Gastroesophageal sphincter (tissue), 4 donors: ENCODE measurements at regions not wholly inside any gene's neighbourhood (a gene's known extent, or its start where the extent isn't known, plus 50 kb on each side); places are given as distances from the start of the nearest gene placed in this dataset.

ENCODE experiments used
- ATAC-seq: fragments of 150-250 bp; one replicate; pipeline ENCODE4 v1.9.1; 2016; ENCODE audit warnings: mild to moderate bottlenecking, moderate library complexity
- H3K27ac ChIP-seq, 4 donors: fragments of 200-600 bp; sonication (generic) in 3 of 4; 1 replicate in 3 of 4; 2 replicates in 1 of 4; pipeline ENCODE4 v1.5.1; 2016 to 2019
- H3K27me3 ChIP-seq: fragments of 200-600 bp; sonication (generic); one replicate; pipeline ENCODE4 v1.5.1; 2019
- H3K36me3 ChIP-seq, 2 donors: fragments of 200-600 bp; sonication (generic); one replicate each; pipeline ENCODE4 v1.5.1; 2019; ENCODE audit warnings: control low read depth in 1 of 2
- H3K4me1 ChIP-seq, 3 donors: fragments of 200-600 bp; sonication (generic); 1 replicate in 2 of 3; 2 replicates in 1 of 3; pipeline ENCODE4 v1.5.1; 2016 to 2019; ENCODE audit warnings: control low read depth in 2 of 3
- H3K4me3 ChIP-seq, 2 donors: fragments of 200-600 bp; sonication (generic); one replicate each; pipeline ENCODE4 v1.5.1; 2019; ENCODE audit warnings: mild to moderate bottlenecking in 1 of 2, moderate library complexity in 1 of 2
- H3K9me3 ChIP-seq, 3 donors: fragments of 200-600 bp; sonication (generic); one replicate each; pipeline ENCODE4 v1.5.1; 2017 to 2019; ENCODE audit warnings: control low read depth in 2 of 3
- CTCF ChIP-seq, 4 experiments: fragments of 200-600 bp in 2 of 4; fragments of 450-650 bp in 2 of 4; sonication (generic) in 1 of 4; IDR thresholded peaks; one replicate each; pipeline ENCODE4 v1.5.1; 2017 to 2019; ENCODE audit warnings: antibody characterized with exemption in 4 of 4, mild to moderate bottlenecking in 2 of 4, moderate library complexity in 2 of 4
- EP300 ChIP-seq: sonication (generic); formaldehyde crosslinking; IDR thresholded peaks from one replicate; pipeline ENCODE4 v1.6.1; 2017; ENCODE audit warnings: antibody characterized with exemption, mild to moderate bottlenecking
- POLR2A ChIP-seq, 2 donors: fragments of 450-650 bp; IDR thresholded peaks; one replicate each; pipeline ENCODE4 v1.6.1; 2017; ENCODE audit warnings: antibody characterized with exemption in 2 of 2, mild to moderate bottlenecking in 2 of 2, moderate library complexity in 1 of 2
- POLR2AphosphoS5 ChIP-seq: sonication (generic); formaldehyde crosslinking; IDR thresholded peaks from one replicate; pipeline ENCODE4 v1.6.1; 2017; ENCODE audit warnings: antibody characterized with exemption
- WGBS, 2 donors: methylation state at CpG; one replicate each; pipeline ENCODE4 v1.1.5; 2018; ENCODE audit warnings: low coverage in 1 of 2; 5-methylcytosine and 5-hydroxymethylcytosine counted together

DNA sequence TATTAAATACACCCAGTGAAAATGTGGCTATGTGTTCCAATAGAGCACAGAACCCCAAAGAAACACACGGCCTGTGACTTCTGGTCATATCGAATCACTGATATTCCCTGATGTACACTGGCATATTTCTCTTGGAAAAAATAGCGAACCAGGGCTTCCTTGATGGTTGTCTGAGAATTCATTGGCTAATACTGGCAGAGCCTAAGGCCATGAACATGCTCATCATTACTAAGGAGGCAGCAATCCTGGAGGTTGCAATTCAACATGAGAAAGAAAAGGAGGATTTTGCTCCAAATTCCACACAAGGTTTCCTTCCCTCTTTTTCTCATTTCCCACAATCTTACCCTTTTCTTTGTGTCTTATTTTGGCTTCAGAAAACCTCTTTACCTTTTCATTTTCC is 212.9 kb upstream of the HMGA2 start:
- Histone ChIP-seq H3K36me3 (no peaks in the 10 kb centered on the region), H3K9me3 (peaks cover 0 to 11% (median 0%) of the 10 kb centered on the region in 3 donors), H3K4me3 (no peak overlapping the region), H3K27me3 (peaks cover 21% of the 10 kb centered on the region), H3K4me1 (no peaks in the 10 kb centered on the region), H3K27ac (no peak overlapping the region)
- 92 to 100% methylated on average over 2 to 3 of the region's 3 CpGs for WGBS, 2 donors
- TF ChIP-seq EP300 (no peak), POLR2A (IDR thresholded peaks at IDR 0.05) (no peak), CTCF (IDR thresholded peaks at IDR 0.05) (no peak), POLR2AphosphoS5 (no peak)
- no peak for ATAC-seq

GRCh38 chr12:65612440-65612839 is 211.8 kb upstream of the HMGA2 start:
- H3K36me3 ChIP-seq, result no peaks in the 10 kb centered on the region
- no peak overlapping the region for H3K4me3 ChIP-seq
- H3K27ac ChIP-seq, result no peak overlapping the region
- no peak for ATAC-seq
- no peak for TF ChIP-seq POLR2AphosphoS5
- TF ChIP-seq CTCF (IDR thresholded peaks at IDR 0.05), result no peak
- no peak for TF ChIP-seq EP300
- no peak for TF ChIP-seq POLR2A (IDR thresholded peaks at IDR 0.05)
- H3K4me1 ChIP-seq, result no peaks in the 10 kb centered on the region
- 59 to 93% methylated on average over 4 to 7 of the region's 7 CpGs for WGBS, 2 donors
- peaks cover 21% of the 10 kb centered on the region for H3K27me3 ChIP-seq
- peaks cover 0 to 9% (median 0%) of the 10 kb centered on the region in 3 donors for H3K9me3 ChIP-seq

DNA sequence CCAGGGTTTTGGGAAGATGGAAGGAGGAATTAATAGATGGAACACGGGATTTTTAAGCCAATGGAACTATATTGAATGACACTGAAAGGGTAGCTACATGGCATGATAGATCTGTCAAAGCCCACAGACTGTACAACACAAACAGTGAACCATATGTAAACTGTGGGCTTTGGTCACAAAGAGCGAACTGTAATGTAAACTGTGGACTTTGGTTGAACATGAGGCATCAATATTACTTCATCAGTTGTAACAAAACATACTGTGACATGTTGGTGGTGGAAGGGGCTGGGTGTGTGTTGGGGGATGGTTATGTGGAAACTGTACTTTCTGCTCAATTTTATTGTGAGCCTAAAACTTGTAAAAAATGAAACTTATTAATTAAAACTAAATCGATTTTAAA is 210.6 kb upstream of the HMGA2 start:
- H3K9me3 ChIP-seq, result no peaks in the 10 kb centered on the region
- no peak overlapping the region for H3K27ac ChIP-seq
- H3K4me3 ChIP-seq, result no peak overlapping the region
- no peaks in the 10 kb centered on the region for H3K36me3 ChIP-seq
- H3K4me1 ChIP-seq, result no peaks in the 10 kb centered on the region
- WGBS, 2 donors, result 69 to 71% methylated on average over 3 of the region's 3 CpGs
- H3K27me3 ChIP-seq, result peaks cover 24% of the 10 kb centered on the region
- ATAC-seq, result no peak
- TF ChIP-seq POLR2AphosphoS5 (no peak), CTCF (IDR thresholded peaks at IDR 0.05) (no peak), POLR2A (IDR thresholded peaks at IDR 0.05) (no peak), EP300 (no peak)

- no peak overlapping the region for H3K4me3 ChIP-seq
- TF ChIP-seq EP300 (no peak), POLR2AphosphoS5 (no peak), CTCF (IDR thresholded peaks at IDR 0.05) (no peak), POLR2A (IDR thresholded peaks at IDR 0.05) (no peak)
- H3K4me1 ChIP-seq, result no peaks in the 10 kb centered on the region
- H3K9me3 ChIP-seq, result no peaks in the 10 kb centered on the region
- peaks cover 24% of the 10 kb centered on the region for H3K27me3 ChIP-seq
- 65 to 75% methylated on average over 3 to 5 of the region's 5 CpGs for WGBS, 2 donors
- ATAC-seq, result no peak
- H3K36me3 ChIP-seq, result no peaks in the 10 kb centered on the region
- H3K27ac ChIP-seq, result no peak overlapping the region
These were observed 209.9 kb upstream of the HMGA2 start for GRCh38 chr12:65614259-65614889.

- H3K4me1 ChIP-seq, result no peaks in the 10 kb centered on the region
- TF ChIP-seq POLR2A (IDR thresholded peaks at IDR 0.05) (no peak), POLR2AphosphoS5 (no peak), EP300 (no peak), CTCF (IDR thresholded peaks at IDR 0.05) (no peak)
These were observed 209.2 kb upstream of the HMGA2 start for GRCh38 chr12:65615118-65615517.

More at GRCh38 chr12:65615118-65615517, 209.2 kb upstream of the HMGA2 start:
- Histone ChIP-seq H3K27ac (no peak overlapping the region), H3K36me3 (no peaks in the 10 kb centered on the region), H3K27me3 (peaks cover 24% of the 10 kb centered on the region), H3K4me3 (no peak overlapping the region), H3K9me3 (no peaks in the 10 kb centered on the region)
- WGBS, 2 donors, result 13 to 23% methylated on average over 2 of the region's 2 CpGs
- no peak for ATAC-seq
